ENCODE measurements at regions not wholly inside any gene's neighbourhood (a gene's known extent, or its start where the extent isn't known, plus 50 kb on each side); places are given as distances from the start of the nearest gene placed in this dataset.

DNA sequence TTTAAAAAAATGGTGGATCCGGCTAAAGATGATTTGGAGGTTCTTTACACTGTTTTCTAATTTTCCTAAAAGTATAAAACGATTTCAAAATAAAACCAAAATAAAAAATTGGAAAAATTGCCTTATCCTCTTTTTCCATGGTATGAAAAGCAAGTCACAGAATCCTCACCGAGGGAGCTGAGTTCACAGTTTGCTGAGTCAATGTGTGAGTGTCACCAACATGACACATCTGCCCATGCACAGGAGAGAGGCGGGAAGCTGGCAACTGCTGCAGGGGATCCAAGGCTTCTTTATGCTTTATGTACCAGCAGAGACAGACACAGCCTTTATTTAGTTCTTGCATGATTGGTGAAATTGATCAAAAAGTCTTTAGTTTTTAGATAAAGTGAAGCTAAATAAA, 157.8 kb downstream of the TNFSF13B start:
- POLR2A ChIA-PET: no interaction called here
- in situ Hi-C loops (cut with MboI) (no loop called here), intact Hi-C loops (cut with micrococcal nuclease) (no loop called here)
- TF ChIP-seq, protein P1, sequence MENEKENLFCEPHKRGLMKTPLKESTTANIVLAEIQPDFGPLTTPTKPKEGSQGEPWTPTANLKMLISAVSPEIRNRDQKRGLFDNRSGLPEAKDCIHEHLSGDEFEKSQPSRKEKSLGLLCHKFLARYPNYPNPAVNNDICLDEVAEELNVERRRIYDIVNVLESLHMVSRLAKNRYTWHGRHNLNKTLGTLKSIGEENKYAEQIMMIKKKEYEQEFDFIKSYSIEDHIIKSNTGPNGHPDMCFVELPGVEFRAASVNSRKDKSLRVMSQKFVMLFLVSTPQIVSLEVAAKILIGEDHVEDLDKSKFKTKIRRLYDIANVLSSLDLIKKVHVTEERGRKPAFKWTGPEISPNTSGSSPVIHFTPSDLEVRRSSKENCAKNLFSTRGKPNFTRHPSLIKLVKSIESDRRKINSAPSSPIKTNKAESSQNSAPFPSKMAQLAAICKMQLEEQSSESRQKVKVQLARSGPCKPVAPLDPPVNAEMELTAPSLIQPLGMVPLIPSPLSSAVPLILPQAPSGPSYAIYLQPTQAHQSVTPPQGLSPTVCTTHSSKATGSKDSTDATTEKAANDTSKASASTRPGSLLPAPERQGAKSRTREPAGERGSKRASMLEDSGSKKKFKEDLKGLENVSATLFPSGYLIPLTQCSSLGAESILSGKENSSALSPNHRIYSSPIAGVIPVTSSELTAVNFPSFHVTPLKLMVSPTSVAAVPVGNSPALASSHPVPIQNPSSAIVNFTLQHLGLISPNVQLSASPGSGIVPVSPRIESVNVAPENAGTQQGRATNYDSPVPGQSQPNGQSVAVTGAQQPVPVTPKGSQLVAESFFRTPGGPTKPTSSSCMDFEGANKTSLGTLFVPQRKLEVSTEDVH (IDR thresholded peaks at IDR 0.05; ENCODE audit: low read depth, partially characterized antibody): no peak
- TF ChIP-seq, protein P2, sequence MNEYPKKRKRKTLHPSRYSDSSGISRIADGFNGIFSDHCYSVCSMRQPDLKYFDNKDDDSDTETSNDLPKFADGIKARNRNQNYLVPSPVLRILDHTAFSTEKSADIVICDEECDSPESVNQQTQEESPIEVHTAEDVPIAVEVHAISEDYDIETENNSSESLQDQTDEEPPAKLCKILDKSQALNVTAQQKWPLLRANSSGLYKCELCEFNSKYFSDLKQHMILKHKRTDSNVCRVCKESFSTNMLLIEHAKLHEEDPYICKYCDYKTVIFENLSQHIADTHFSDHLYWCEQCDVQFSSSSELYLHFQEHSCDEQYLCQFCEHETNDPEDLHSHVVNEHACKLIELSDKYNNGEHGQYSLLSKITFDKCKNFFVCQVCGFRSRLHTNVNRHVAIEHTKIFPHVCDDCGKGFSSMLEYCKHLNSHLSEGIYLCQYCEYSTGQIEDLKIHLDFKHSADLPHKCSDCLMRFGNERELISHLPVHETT (CRISPR knock-in tag; conservative IDR thresholded peaks at IDR 0.05 in 1 of 2, IDR thresholded peaks at IDR 0.05 in 1 of 2): no peak
- TF ChIP-seq TAF9B (IDR thresholded peaks at IDR 0.05; ENCODE audit: partially characterized antibody) (no peak), SETDB1 (IDR thresholded peaks at IDR 0.05; ENCODE audit: low read length) (no peak), ZNF124 (CRISPR knock-in tag; IDR thresholded peaks at IDR 0.05) (no peak), SREBF1 (IDR thresholded peaks at IDR 0.05; ENCODE audit: borderline replicate concordance, low read depth, low read length) (no peak), XRCC4 (IDR thresholded peaks at IDR 0.05; ENCODE audit: extremely low read depth, insufficient read depth, insufficient read length) (no peak), NFE2 (IDR thresholded peaks at IDR 0.05; ENCODE audit: low read depth) (peak; percentile 63)
- TF ChIP-seq, protein P3, sequence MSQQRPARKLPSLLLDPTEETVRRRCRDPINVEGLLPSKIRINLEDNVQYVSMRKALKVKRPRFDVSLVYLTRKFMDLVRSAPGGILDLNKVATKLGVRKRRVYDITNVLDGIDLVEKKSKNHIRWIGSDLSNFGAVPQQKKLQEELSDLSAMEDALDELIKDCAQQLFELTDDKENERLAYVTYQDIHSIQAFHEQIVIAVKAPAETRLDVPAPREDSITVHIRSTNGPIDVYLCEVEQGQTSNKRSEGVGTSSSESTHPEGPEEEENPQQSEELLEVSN (IDR thresholded peaks at IDR 0.05; ENCODE audit: borderline replicate concordance in 1 of 2, extremely low read depth in 1 of 2, insufficient read depth in 1 of 2, insufficient read length in 1 of 2, low read depth in 1 of 2, low read length in 1 of 2, poor library complexity in 1 of 2, severe bottlenecking in 1 of 2): peak in 1 of 2 experiments; percentile 21
- TF ChIP-seq, protein P4, sequence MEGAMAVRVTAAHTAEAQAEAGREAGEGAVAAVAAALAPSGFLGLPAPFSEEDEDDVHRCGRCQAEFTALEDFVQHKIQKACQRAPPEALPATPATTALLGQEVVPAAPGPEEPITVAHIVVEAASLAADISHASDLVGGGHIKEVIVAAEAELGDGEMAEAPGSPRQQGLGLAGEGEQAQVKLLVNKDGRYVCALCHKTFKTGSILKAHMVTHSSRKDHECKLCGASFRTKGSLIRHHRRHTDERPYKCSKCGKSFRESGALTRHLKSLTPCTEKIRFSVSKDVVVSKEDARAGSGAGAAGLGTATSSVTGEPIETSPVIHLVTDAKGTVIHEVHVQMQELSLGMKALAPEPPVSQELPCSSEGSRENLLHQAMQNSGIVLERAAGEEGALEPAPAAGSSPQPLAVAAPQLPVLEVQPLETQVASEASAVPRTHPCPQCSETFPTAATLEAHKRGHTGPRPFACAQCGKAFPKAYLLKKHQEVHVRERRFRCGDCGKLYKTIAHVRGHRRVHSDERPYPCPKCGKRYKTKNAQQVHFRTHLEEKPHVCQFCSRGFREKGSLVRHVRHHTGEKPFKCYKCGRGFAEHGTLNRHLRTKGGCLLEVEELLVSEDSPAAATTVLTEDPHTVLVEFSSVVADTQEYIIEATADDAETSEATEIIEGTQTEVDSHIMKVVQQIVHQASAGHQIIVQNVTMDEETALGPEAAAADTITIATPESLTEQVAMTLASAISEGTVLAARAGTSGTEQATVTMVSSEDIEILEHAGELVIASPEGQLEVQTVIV (CRISPR knock-in tag; IDR thresholded peaks at IDR 0.05; ENCODE audit: borderline replicate concordance): no peak
- TF ChIP-seq, protein P5, sequence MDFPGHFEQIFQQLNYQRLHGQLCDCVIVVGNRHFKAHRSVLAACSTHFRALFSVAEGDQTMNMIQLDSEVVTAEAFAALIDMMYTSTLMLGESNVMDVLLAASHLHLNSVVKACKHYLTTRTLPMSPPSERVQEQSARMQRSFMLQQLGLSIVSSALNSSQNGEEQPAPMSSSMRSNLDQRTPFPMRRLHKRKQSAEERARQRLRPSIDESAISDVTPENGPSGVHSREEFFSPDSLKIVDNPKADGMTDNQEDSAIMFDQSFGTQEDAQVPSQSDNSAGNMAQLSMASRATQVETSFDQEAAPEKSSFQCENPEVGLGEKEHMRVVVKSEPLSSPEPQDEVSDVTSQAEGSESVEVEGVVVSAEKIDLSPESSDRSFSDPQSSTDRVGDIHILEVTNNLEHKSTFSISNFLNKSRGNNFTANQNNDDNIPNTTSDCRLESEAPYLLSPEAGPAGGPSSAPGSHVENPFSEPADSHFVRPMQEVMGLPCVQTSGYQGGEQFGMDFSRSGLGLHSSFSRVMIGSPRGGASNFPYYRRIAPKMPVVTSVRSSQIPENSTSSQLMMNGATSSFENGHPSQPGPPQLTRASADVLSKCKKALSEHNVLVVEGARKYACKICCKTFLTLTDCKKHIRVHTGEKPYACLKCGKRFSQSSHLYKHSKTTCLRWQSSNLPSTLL (IDR thresholded peaks at IDR 0.05): no peak

More for the DNA sequence above, 157.8 kb downstream of the TNFSF13B start:
- H3K4me3 ChIP-seq: no peak overlapping the region
- no TSS peak for BruUV-seq (replicated peaks)
- 27% methylated on average over 3 of the region's 4 CpGs for WGBS (ENCODE audit: insufficient coverage, low coverage, missing lambda C conversion rate)
- CTCF ChIA-PET (ENCODE audit: low intra/inter-chr PET ratio): no interaction called here
- no peaks in the 10 kb centered on the region for H3K36me3 ChIP-seq (ENCODE audit: control insufficient read depth, insufficient read depth, low read length)
- no peak overlapping the region for H3K9ac ChIP-seq (ENCODE audit: insufficient read depth in 1 of 2, low read depth in 2 of 2, low read length in 2 of 2)
- H3K79me2 ChIP-seq (ENCODE audit: control insufficient read depth, insufficient read depth, low read length): no peaks in the 10 kb centered on the region
- DNase-seq (ENCODE audit: extremely low read depth in 1 of 4, low spot score in 3 of 4): peak in 2 of 4 experiments; percentile 5 to 19
- FAIRE-seq: no peak
- no peak overlapping the region for H2AFZ ChIP-seq (ENCODE audit: low read depth, low read length)
- no peaks in the 10 kb centered on the region for H3K9me1 ChIP-seq (ENCODE audit: control insufficient read depth, insufficient read depth, low read length)
- H3K4me1 ChIP-seq (replicated peaks in 1 of 2; ENCODE audit: control insufficient read depth in 2 of 2, insufficient read depth in 2 of 2, low read length in 2 of 2): peaks cover 0 to 5% of the 10 kb centered on the region in 2 experiments; a peak in 2 of 5 replicates
- H3K27me3 ChIP-seq (ENCODE audit: control insufficient read depth in 2 of 2, insufficient read depth in 2 of 2, low read length in 2 of 2): no peaks in the 10 kb centered on the region
- no peak overlapping the region for H3K27ac ChIP-seq (ENCODE audit: extremely low read depth, low read depth, low read length)
- H3K4me2 ChIP-seq (ENCODE audit: insufficient read depth, low read length): no peak overlapping the region
- no peaks in the 10 kb centered on the region for H4K20me1 ChIP-seq (replicated peaks; ENCODE audit: control insufficient read depth, insufficient read depth, low read length)
- no peaks in the 10 kb centered on the region for H3K9me3 ChIP-seq (replicated peaks; ENCODE audit: control insufficient read depth, insufficient read depth, low read depth, low read length)
- ATAC-seq: no peak

Data from K562 (cell line).